ENCODE measurements at regions not wholly inside any gene's neighbourhood (a gene's known extent, or its start where the extent isn't known, plus 50 kb on each side); places are given as distances from the start of the nearest gene placed in this dataset.

DNA sequence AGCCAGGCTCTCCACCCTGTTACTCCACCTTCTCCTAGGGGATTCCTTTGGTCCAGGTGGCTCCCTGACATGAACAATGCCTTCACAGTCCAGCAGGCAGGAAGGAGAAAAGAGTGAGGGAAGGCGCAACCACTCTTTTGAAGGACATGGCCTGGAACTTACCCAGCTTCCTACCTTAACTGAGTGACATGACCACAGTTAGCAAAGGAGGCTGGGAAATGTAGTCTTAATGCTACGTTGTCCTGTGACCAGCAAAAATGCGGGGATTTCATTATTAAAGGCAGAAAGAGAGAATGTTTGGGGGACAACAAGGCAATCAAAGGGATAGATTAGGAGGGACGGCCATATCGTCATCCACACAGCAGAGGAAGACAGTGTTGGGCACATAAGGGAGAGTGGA, 100.3 kb upstream of the ERCC6L2 start:
- no peak for TF ChIP-seq GATA2 (IDR thresholded peaks at IDR 0.05; ENCODE audit: low read depth, low read length)
- TF ChIP-seq GATA3 (IDR thresholded peaks at IDR 0.05; ENCODE audit: low read depth, low read length) = no peak

DNA sequence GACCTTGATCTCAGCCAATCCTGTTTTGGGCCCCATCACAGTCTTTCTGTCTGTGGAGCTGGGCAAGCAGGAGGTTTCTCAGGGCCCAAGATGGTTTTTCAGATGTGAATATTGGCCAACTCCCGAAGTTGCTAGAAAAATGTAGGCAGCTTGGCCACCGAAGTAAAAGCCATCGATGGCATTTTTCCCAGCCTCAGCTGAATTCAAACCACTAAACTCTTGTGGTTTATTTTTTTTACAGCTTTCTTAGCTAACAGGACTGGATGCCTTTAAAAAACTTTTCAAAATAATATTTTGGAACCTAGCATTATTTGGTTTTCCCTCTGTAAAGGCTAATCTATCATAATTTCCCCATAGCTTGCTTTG, 102.5 kb upstream of the ERCC6L2 start:
- TF ChIP-seq GATA3 (IDR thresholded peaks at IDR 0.05; ENCODE audit: low read depth, low read length) = no peak
- no peak for TF ChIP-seq GATA2 (IDR thresholded peaks at IDR 0.05; ENCODE audit: low read depth, low read length)

GRCh38 chr9:95772320-95773052, 103.0 kb upstream of the ERCC6L2 start:
- no peak for TF ChIP-seq GATA2 (IDR thresholded peaks at IDR 0.05; ENCODE audit: low read depth, low read length)
- TF ChIP-seq GATA3 (IDR thresholded peaks at IDR 0.05; ENCODE audit: low read depth, low read length) = no peak

DNA sequence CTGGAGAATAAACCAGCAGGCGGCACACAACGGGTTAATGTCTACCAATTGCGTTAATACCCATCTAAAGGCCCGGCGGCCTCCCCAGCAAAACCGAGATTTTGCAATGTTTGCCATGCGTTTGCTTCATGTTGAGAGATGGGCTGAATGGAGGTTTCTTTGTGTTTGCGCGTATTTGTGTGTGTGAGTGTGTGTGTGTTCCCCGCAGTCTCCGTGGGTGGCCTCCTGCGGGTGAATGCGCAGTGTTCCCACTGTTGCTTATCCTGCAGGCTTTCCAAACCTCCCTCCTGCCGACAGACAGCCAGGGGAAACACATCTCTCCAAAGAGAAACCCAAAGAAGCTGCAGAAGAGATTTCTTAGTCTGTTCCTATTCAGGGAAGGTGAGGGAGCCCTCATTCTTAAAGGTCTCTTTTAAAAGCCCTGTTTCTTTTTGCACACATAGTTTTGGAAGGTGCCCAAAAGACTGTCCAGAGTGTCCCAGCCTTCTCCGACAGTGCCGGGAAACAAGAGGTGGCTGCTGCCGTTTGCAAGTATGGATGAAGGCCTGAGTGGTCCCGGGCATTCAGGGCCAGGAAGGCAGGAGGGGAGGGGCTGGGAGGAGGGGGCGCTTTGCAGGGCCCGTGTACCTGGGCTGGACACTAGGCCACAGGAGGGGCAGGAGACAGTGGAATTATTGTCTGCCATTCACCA, 103.8 kb upstream of the ERCC6L2 start:
- TF ChIP-seq GATA2 (IDR thresholded peaks at IDR 0.05; ENCODE audit: low read depth, low read length) = no peak

DNA sequence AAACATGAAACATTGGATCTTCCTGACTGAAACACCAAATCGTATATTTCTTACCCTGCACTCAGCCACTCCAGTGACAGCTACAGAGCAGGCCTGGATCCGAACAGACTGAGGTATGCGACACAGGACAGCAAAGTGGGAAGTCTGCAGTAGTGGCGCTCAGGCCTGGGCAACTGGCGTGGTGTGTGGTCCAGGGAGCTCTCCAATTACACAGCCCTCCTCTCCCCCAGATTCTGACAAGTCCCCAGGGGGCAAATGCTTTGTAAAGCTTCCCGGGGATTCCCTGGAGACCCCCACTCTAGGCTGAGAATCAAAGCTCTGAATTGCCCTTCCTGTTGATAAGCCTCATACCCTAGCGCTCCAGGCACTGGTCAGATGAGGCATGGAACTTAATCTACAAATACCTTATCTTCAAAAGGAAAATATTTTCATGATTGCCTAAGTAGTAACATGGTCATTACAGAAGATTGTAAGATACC, 104.8 kb upstream of the ERCC6L2 start:
- no peak for TF ChIP-seq GATA3 (IDR thresholded peaks at IDR 0.05; ENCODE audit: low read depth, low read length)
- TF ChIP-seq GATA2 (IDR thresholded peaks at IDR 0.05; ENCODE audit: low read depth, low read length) = no peak

DNA sequence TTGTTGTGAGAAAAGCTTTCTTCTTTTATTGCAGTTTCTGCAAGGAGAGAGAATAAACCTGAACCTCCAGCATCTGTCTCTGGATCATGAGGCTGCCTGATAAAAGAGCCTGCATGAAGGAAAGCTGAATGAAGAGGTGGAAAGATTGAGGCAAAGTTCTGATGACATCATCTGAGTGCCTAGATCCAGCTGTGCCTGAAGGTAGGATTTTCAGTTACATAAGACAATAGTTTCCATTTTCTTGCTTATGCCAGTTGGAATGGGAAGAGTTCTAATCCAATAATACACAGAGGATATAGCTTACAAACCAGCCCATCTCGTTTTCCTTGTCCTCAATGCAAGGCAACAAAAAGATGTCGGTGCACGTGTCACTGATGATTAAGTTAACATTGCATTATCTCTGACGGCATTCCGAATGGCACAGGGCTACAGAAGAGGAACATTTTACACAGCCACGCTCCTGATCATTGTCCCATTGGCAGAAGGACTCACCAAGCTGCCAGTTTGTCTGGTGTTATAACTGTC, 105.5 kb upstream of the ERCC6L2 start:
- no peak for TF ChIP-seq GATA2 (IDR thresholded peaks at IDR 0.05; ENCODE audit: low read depth, low read length)
- TF ChIP-seq GATA3 (IDR thresholded peaks at IDR 0.05; ENCODE audit: low read depth, low read length) = no peak

GRCh38 chr9:95769473-95769872, 106.0 kb upstream of the ERCC6L2 start:
- TF ChIP-seq GATA3 (IDR thresholded peaks at IDR 0.05; ENCODE audit: low read depth, low read length) = no peak
- no peak for TF ChIP-seq GATA2 (IDR thresholded peaks at IDR 0.05; ENCODE audit: low read depth, low read length)

- TF ChIP-seq GATA3 (IDR thresholded peaks at IDR 0.05; ENCODE audit: low read depth, low read length) (no peak), GATA2 (IDR thresholded peaks at IDR 0.05; ENCODE audit: low read depth, low read length) (no peak)
These were observed 108.6 kb upstream of the ERCC6L2 start for GRCh38 chr9:95766906-95767305.

- TF ChIP-seq GATA3 (IDR thresholded peaks at IDR 0.05; ENCODE audit: low read depth, low read length) (no peak), GATA2 (IDR thresholded peaks at IDR 0.05; ENCODE audit: low read depth, low read length) (no peak)
These were observed 110.8 kb upstream of the ERCC6L2 start for GRCh38 chr9:95764533-95765319.

GRCh38 chr9:95763983-95764382, 111.5 kb upstream of the ERCC6L2 start:
- TF ChIP-seq GATA3 (IDR thresholded peaks at IDR 0.05; ENCODE audit: low read depth, low read length) (no peak), GATA2 (IDR thresholded peaks at IDR 0.05; ENCODE audit: low read depth, low read length) (no peak)

DNA sequence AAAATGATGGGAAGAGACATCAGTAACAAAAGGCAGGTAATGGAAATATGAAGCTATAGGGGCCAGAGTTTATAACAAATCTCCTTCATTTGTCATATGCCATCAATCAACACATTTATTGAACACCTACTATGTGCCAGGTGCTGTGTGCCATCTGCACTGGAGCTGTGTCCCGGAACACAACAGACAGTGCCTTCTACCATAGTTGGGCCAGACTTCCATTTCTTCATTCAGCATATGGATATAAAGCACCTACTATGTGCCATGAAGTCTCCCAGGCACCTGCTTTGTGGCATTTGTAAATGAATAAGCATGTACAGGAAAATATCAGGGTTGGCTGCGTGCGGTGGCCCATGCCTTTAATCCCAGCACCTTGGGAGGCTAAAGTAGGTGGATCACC, 112.5 kb upstream of the ERCC6L2 start:
- TF ChIP-seq GATA3 (IDR thresholded peaks at IDR 0.05; ENCODE audit: low read depth, low read length) = no peak
- TF ChIP-seq GATA2 (IDR thresholded peaks at IDR 0.05; ENCODE audit: low read depth, low read length) = no peak

- no peak for TF ChIP-seq GATA3 (IDR thresholded peaks at IDR 0.05; ENCODE audit: low read depth, low read length)
- no peak for TF ChIP-seq GATA2 (IDR thresholded peaks at IDR 0.05; ENCODE audit: low read depth, low read length)
These were observed 113.2 kb upstream of the ERCC6L2 start for GRCh38 chr9:95762322-95762721.

DNA sequence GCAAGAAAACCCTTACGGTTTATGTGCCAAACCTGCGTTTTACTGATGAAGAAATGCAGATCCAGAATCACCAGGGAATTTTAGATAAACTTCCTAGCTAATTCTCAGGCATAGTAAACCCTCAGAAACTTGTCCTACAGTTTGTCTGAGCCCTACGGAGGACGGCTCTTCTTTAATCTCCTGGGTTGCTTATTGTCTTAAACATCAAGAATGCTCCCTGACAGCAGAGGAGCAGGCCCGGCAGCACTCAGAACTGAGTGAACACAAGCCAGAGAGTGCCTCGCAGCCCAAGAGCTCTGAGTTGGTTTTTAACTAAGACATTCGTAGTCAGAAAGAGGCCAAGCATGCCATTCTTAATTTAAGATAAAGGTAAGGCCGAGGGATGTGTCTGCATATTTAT, 114.7 kb upstream of the ERCC6L2 start:
- TF ChIP-seq GATA3 (IDR thresholded peaks at IDR 0.05; ENCODE audit: low read depth, low read length) (no peak), GATA2 (IDR thresholded peaks at IDR 0.05; ENCODE audit: low read depth, low read length) (no peak)

GRCh38 chr9:95757439-95757838, 118.1 kb upstream of the ERCC6L2 start:
- no peak for TF ChIP-seq GATA3 (IDR thresholded peaks at IDR 0.05; ENCODE audit: low read depth, low read length)
- TF ChIP-seq GATA2 (IDR thresholded peaks at IDR 0.05; ENCODE audit: low read depth, low read length) = no peak

Measured in SH-SY5Y (cell line).